CD4-positive, CD25-positive, alpha-beta regulatory T cell (primary cell): ENCODE measurements at regions not wholly inside any gene's neighbourhood (a gene's known extent, or its start where the extent isn't known, plus 50 kb on each side); places are given as distances from the start of the nearest gene placed in this dataset.
A peak's percentile ranks its signal among the peaks of the same experiment; 100 is the strongest.

ENCODE experiments used
- ATAC-seq, 2 donors: fragments of 150-1000 bp; cut with Tn5 transposase; one replicate each; pipeline ENCODE4 v1.10.0; 2021; ENCODE audit warnings: low read depth in 2 of 2, moderate number of reproducible peaks in 2 of 2, moderate library complexity in 1 of 2
- DNase-seq, 3 donors: peaks; one replicate each; pipeline versions ENCODE4 v3.0.0 to v3.0.0-alpha.2; 2012 to 2022; ENCODE audit warnings: mixed read lengths in 1 of 3
- H3K27ac ChIP-seq: one replicate; pipeline ENCODE4 v1.7.0; 2013; ENCODE audit warnings: mild to moderate bottlenecking, low read length; ENCODE audit not compliant: insufficient read depth, poor library complexity, severe bottlenecking
- H3K27me3 ChIP-seq: one replicate; pipeline ENCODE4 v1.7.0; 2013; ENCODE audit warnings: low read length; ENCODE audit not compliant: control insufficient read depth, insufficient read depth
- H3K36me3 ChIP-seq: one replicate; pipeline ENCODE4 v1.7.0; 2013; ENCODE audit warnings: mild to moderate bottlenecking, low read length, moderate library complexity; ENCODE audit not compliant: control insufficient read depth, insufficient read depth
- H3K4me1 ChIP-seq: 2 replicates; pipeline ENCODE4 v1.7.0; 2013; ENCODE audit warnings: mild to moderate bottlenecking, low read length; ENCODE audit not compliant: insufficient read depth, control insufficient read depth, poor library complexity, severe bottlenecking
- H3K4me3 ChIP-seq: one replicate; pipeline ENCODE4 v1.7.0; 2013; ENCODE audit warnings: low read depth, mild to moderate bottlenecking, low read length, moderate library complexity
- H3K9me3 ChIP-seq, 2 experiments: 1 replicate in 1 of 2; 2 replicates in 1 of 2; pipeline ENCODE4 v1.7.0; 2013; ENCODE audit warnings: low read length in 2 of 2, mild to moderate bottlenecking in 1 of 2, moderate library complexity in 1 of 2; ENCODE audit not compliant: control insufficient read depth in 2 of 2
- H3K27ac Mint-ChIP-seq, 3 donors: one replicate each; pipeline ENCODE4 v1.8.0; 2020 to 2022; ENCODE audit warnings: mild to moderate bottlenecking in 3 of 3, mixed read lengths in 3 of 3, moderate library complexity in 2 of 3
- H3K27me3 Mint-ChIP-seq: one replicate; pipeline ENCODE4 v1.8.0; 2022; ENCODE audit warnings: mild to moderate bottlenecking, mixed read lengths
- H3K36me3 Mint-ChIP-seq: one replicate; pipeline ENCODE4 v1.8.0; 2020; ENCODE audit warnings: mixed read lengths
- H3K4me1 Mint-ChIP-seq, 4 donors: one replicate each; pipeline ENCODE4 v1.8.0; 2020 to 2022; ENCODE audit warnings: mixed read lengths in 4 of 4, mild to moderate bottlenecking in 1 of 4
- H3K4me3 Mint-ChIP-seq, 4 donors: one replicate each; pipeline ENCODE4 v1.8.0; 2020 to 2022; ENCODE audit warnings: mild to moderate bottlenecking in 4 of 4, mixed read lengths in 4 of 4, moderate library complexity in 3 of 4
- H3K9me3 Mint-ChIP-seq, 7 donors: one replicate each; pipeline ENCODE4 v1.8.0; 2020 to 2022; ENCODE audit warnings: mixed read lengths in 7 of 7, mild to moderate bottlenecking in 3 of 7, moderate library complexity in 2 of 7

- Mint-ChIP-seq H3K4me1 (no peaks in the 10 kb centered on the region), H3K27ac (no peak overlapping the region), H3K9me3 (peaks cover 0 to 10% (median 2%) of the 10 kb centered on the region in 7 donors), H3K4me3 (no peak overlapping the region), H3K36me3 (peaks cover 5% of the 10 kb centered on the region), H3K27me3 (no peaks in the 10 kb centered on the region)
- Histone ChIP-seq H3K4me3 (no peak overlapping the region), H3K36me3 (no peaks in the 10 kb centered on the region), H3K27me3 (peaks cover 4% of the 10 kb centered on the region), H3K9me3 (peaks cover 0 to 1% of the 10 kb centered on the region in 2 experiments), H3K27ac (no peak overlapping the region), H3K4me1 (no peaks in the 10 kb centered on the region)
- no peak for DNase-seq
- ATAC-seq = no peak
Measured at GRCh38 chr13:21956666-21957065, 285.8 kb downstream of the FGF9 start.

GRCh38 chr13:21957833-21958232 lies 287.0 kb downstream of the FGF9 start:
- ATAC-seq = no peak
- Mint-ChIP-seq H3K27me3 (no peaks in the 10 kb centered on the region), H3K4me3 (no peak overlapping the region), H3K36me3 (peaks cover 5% of the 10 kb centered on the region), H3K27ac (no peak overlapping the region), H3K4me1 (no peaks in the 10 kb centered on the region), H3K9me3 (peaks cover 0 to 10% (median 2%) of the 10 kb centered on the region in 7 donors)
- Histone ChIP-seq H3K27ac (no peak overlapping the region), H3K27me3 (peaks cover 4% of the 10 kb centered on the region), H3K4me1 (no peaks in the 10 kb centered on the region), H3K36me3 (no peaks in the 10 kb centered on the region), H3K9me3 (peaks cover 0 to 6% of the 10 kb centered on the region in 2 experiments), H3K4me3 (no peak overlapping the region)
- no peak for DNase-seq

GRCh38 chr13:21960108-21960507 lies 289.2 kb downstream of the FGF9 start:
- Mint-ChIP-seq H3K9me3 (peaks cover 0 to 10% (median 2%) of the 10 kb centered on the region in 7 donors), H3K27me3 (no peaks in the 10 kb centered on the region), H3K4me1 (no peaks in the 10 kb centered on the region), H3K27ac (no peak overlapping the region), H3K4me3 (no peak overlapping the region), H3K36me3 (peaks cover 5% of the 10 kb centered on the region)
- ATAC-seq (no peak), DNase-seq (no peak)
- Histone ChIP-seq H3K36me3 (no peaks in the 10 kb centered on the region), H3K27me3 (peaks cover 4% of the 10 kb centered on the region), H3K4me3 (no peak overlapping the region), H3K4me1 (no peaks in the 10 kb centered on the region), H3K27ac (no peak overlapping the region), H3K9me3 (peaks cover 0 to 6% of the 10 kb centered on the region in 2 experiments)

- no peaks in the 10 kb centered on the region for H3K36me3 Mint-ChIP-seq
- H3K4me3 ChIP-seq = no peak overlapping the region
Measured at GRCh38 chr13:21964686-21965085, 293.8 kb downstream of the FGF9 start.

GRCh38 chr13:21965095-21965494 lies 294.2 kb downstream of the FGF9 start:
- DNase-seq (no peak), ATAC-seq (no peak)
- H3K27ac ChIP-seq = no peak overlapping the region
- H3K27me3 Mint-ChIP-seq = no peaks in the 10 kb centered on the region
- no peak overlapping the region for H3K4me3 ChIP-seq
- no peak overlapping the region for H3K4me3 Mint-ChIP-seq
- H3K27me3 ChIP-seq = peaks cover 4% of the 10 kb centered on the region
- H3K27ac Mint-ChIP-seq = no peak overlapping the region
- no peaks in the 10 kb centered on the region for H3K36me3 Mint-ChIP-seq
- H3K9me3 ChIP-seq = peaks cover 0 to 6% of the 10 kb centered on the region in 2 experiments
- no peaks in the 10 kb centered on the region for H3K4me1 ChIP-seq
- no peaks in the 10 kb centered on the region for H3K36me3 ChIP-seq
- no peaks in the 10 kb centered on the region for H3K4me1 Mint-ChIP-seq
- peaks cover 0 to 6% (median 0%) of the 10 kb centered on the region in 7 donors for H3K9me3 Mint-ChIP-seq

More at GRCh38 chr13:21964686-21965085, 293.8 kb downstream of the FGF9 start:
- H3K27me3 ChIP-seq = peaks cover 4% of the 10 kb centered on the region
- H3K9me3 Mint-ChIP-seq = peaks cover 0 to 8% (median 0%) of the 10 kb centered on the region in 7 donors
- H3K27ac ChIP-seq = no peak overlapping the region
- no peak for DNase-seq
- no peak for ATAC-seq
- peaks cover 0 to 6% of the 10 kb centered on the region in 2 experiments for H3K9me3 ChIP-seq
- H3K27ac Mint-ChIP-seq = no peak overlapping the region
- H3K4me1 ChIP-seq = no peaks in the 10 kb centered on the region
- no peaks in the 10 kb centered on the region for H3K36me3 ChIP-seq
- H3K4me3 Mint-ChIP-seq = no peak overlapping the region
- no peaks in the 10 kb centered on the region for H3K27me3 Mint-ChIP-seq
- no peaks in the 10 kb centered on the region for H3K4me1 Mint-ChIP-seq

- H3K27ac ChIP-seq = no peak overlapping the region
- peaks cover 0 to 6% of the 10 kb centered on the region in 2 experiments for H3K9me3 ChIP-seq
- H3K36me3 ChIP-seq = no peaks in the 10 kb centered on the region
- DNase-seq (no peak), ATAC-seq (no peak)
- H3K4me1 ChIP-seq = no peaks in the 10 kb centered on the region
- Mint-ChIP-seq H3K27ac (no peak overlapping the region), H3K36me3 (no peaks in the 10 kb centered on the region), H3K4me3 (no peak overlapping the region), H3K9me3 (peaks cover 0 to 6% (median 0%) of the 10 kb centered on the region in 7 donors), H3K4me1 (no peaks in the 10 kb centered on the region), H3K27me3 (no peaks in the 10 kb centered on the region)
- H3K4me3 ChIP-seq = no peak overlapping the region
- peaks cover under 1% of the 10 kb centered on the region for H3K27me3 ChIP-seq
Measured at GRCh38 chr13:21966014-21966413, 295.1 kb downstream of the FGF9 start.

GRCh38 chr13:21967871-21968270 lies 297.0 kb downstream of the FGF9 start:
- no peak for DNase-seq
- no peaks in the 10 kb centered on the region for H3K9me3 ChIP-seq
- no peak overlapping the region for H3K27ac ChIP-seq
- Mint-ChIP-seq H3K27ac (peak overlapping the region in 1 of 3 donors; percentile 24), H3K4me3 (no peak overlapping the region), H3K4me1 (no peaks in the 10 kb centered on the region), H3K27me3 (no peaks in the 10 kb centered on the region), H3K36me3 (no peaks in the 10 kb centered on the region), H3K9me3 (no peaks in the 10 kb centered on the region)
- ATAC-seq = no peak
- H3K4me3 ChIP-seq = no peak overlapping the region
- no peaks in the 10 kb centered on the region for H3K27me3 ChIP-seq
- H3K4me1 ChIP-seq = no peaks in the 10 kb centered on the region
- H3K36me3 ChIP-seq = no peaks in the 10 kb centered on the region

GRCh38 chr13:21970172-21970571 lies 299.3 kb downstream of the FGF9 start:
- H3K4me1 ChIP-seq = no peaks in the 10 kb centered on the region
- Mint-ChIP-seq H3K4me1 (no peaks in the 10 kb centered on the region), H3K9me3 (no peaks in the 10 kb centered on the region), H3K4me3 (no peak overlapping the region), H3K36me3 (no peaks in the 10 kb centered on the region), H3K27me3 (no peaks in the 10 kb centered on the region), H3K27ac (no peak overlapping the region)
- ATAC-seq = no peak
- H3K27me3 ChIP-seq = no peaks in the 10 kb centered on the region
- H3K36me3 ChIP-seq = no peaks in the 10 kb centered on the region
- no peak overlapping the region for H3K27ac ChIP-seq
- H3K4me3 ChIP-seq = no peak overlapping the region
- DNase-seq = no peak
- H3K9me3 ChIP-seq = no peaks in the 10 kb centered on the region
